Smooth muscle cell (in vitro differentiated cells): ENCODE measurements at regions not wholly inside any gene's neighbourhood (a gene's known extent, or its start where the extent isn't known, plus 50 kb on each side); places are given as distances from the start of the nearest gene placed in this dataset.
"Not testable (repeated sequence)": the region's sequence is repeated elsewhere in the genome, so short reads cannot be mapped to it uniquely, and the experiment has no call there.

Source experiments
- DNase-seq: peaks from one replicate; lab custom pipeline; 2025; ENCODE audit not compliant: unreplicated experiment; lab: John Stamatoyannopoulos, UW
- H2AFZ ChIP-seq: fragments of 200-600 bp; sonication (generic); 2 replicates; pipeline ENCODE4 v1.6.0; 2016; ENCODE audit warnings: antibody characterized with exemption, low read depth, mild to moderate bottlenecking
- H3F3A ChIP-seq: fragments of 200-600 bp; sonication (generic); 2 replicates; pipeline ENCODE4 v1.6.0; 2017; ENCODE audit warnings: antibody characterized with exemption, low read depth
- H3K27ac ChIP-seq: fragments of 200-600 bp; sonication (generic); 2 replicates; pipeline ENCODE4 v1.5.1; 2016; ENCODE audit warnings: low read depth, mild to moderate bottlenecking
- H3K27me3 ChIP-seq: fragments of 200-600 bp; sonication (generic); 2 replicates; pipeline ENCODE4 v1.6.1; 2016; ENCODE audit warnings: low read depth, mild to moderate bottlenecking
- H3K36me3 ChIP-seq: fragments of 200-600 bp; sonication (generic); 2 replicates; pipeline ENCODE4 v1.5.1; 2016; ENCODE audit warnings: low read depth
- H3K4me1 ChIP-seq: fragments of 200-600 bp; sonication (generic); 2 replicates; pipeline ENCODE4 v1.5.1; 2016; ENCODE audit warnings: low read depth
- H3K4me2 ChIP-seq: fragments of 200-600 bp; sonication (generic); 2 replicates; pipeline ENCODE4 v1.6.0; 2016; ENCODE audit warnings: mild to moderate bottlenecking
- H3K4me3 ChIP-seq: fragments of 200-600 bp; sonication (generic); 2 replicates; pipeline ENCODE4 v1.5.1; 2016; ENCODE audit warnings: mild to moderate bottlenecking
- H3K79me2 ChIP-seq: fragments of 200-600 bp; sonication (generic); 2 replicates; pipeline ENCODE4 v1.6.0; 2016; ENCODE audit warnings: low read depth, mild to moderate bottlenecking
- H3K9ac ChIP-seq: fragments of 200-600 bp; sonication (generic); 2 replicates; pipeline ENCODE4 v1.6.0; 2016; ENCODE audit warnings: low read depth
- H3K9me3 ChIP-seq: fragments of 200-600 bp; sonication (generic); replicated peaks from 2 replicates; pipeline ENCODE4 v1.5.1; 2016; ENCODE audit warnings: low read depth
- H4K20me1 ChIP-seq: fragments of 200-600 bp; sonication (generic); 2 replicates; pipeline ENCODE4 v1.6.0; 2016; ENCODE audit warnings: low read depth
- WGBS: methylation state at CpG from one replicate; pipeline ENCODE4 v1.1.7; 2016; ENCODE audit warnings: low lambda C conversion rate; 5-methylcytosine and 5-hydroxymethylcytosine counted together
- TF ChIP-seq, protein P1 (sequence below): fragments of 200-600 bp; sonication (generic); IDR thresholded peaks from 2 replicates; pipeline ENCODE4 v1.5.1; 2017; ENCODE audit warnings: borderline replicate concordance, mild to moderate bottlenecking, antibody characterized with exemption; ENCODE audit not compliant: insufficient read depth, poor library complexity, severe bottlenecking

DNA sequence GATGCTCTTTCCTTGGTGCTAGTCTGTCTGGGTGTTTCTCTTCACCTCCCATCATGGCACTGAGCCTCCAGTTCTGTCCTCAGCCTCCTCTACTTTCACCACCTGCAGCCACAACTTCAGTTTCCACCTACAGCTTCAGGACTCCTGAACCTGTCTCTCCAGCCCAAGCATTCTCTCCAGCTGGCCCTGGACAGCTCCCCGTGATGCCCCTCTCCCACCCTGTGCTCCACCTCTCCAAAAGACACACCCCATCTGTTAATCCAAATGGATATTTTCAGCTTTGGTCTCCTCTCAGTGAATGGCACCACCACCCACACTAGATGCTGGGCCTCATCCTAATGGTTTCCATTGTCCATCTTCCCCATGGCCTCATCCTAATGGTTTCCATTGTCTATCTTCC is 79.5 kb upstream of the NEDD9 start:
- peaks cover 18% of the 10 kb centered on the region for H3F3A ChIP-seq
- no peak for DNase-seq
- no peaks in the 10 kb centered on the region for H3K9me3 ChIP-seq
- no peak overlapping the region for H3K27ac ChIP-seq
- no peaks in the 10 kb centered on the region for H3K79me2 ChIP-seq
- H3K4me2 ChIP-seq = no peak overlapping the region
- no peaks in the 10 kb centered on the region for H3K36me3 ChIP-seq
- H3K4me3 ChIP-seq = no peak overlapping the region
- H4K20me1 ChIP-seq = no peaks in the 10 kb centered on the region
- peaks cover 4% of the 10 kb centered on the region for H3K4me1 ChIP-seq
- no peak overlapping the region for H3K9ac ChIP-seq
- H2AFZ ChIP-seq = no peak overlapping the region
- TF ChIP-seq, protein P1, sequence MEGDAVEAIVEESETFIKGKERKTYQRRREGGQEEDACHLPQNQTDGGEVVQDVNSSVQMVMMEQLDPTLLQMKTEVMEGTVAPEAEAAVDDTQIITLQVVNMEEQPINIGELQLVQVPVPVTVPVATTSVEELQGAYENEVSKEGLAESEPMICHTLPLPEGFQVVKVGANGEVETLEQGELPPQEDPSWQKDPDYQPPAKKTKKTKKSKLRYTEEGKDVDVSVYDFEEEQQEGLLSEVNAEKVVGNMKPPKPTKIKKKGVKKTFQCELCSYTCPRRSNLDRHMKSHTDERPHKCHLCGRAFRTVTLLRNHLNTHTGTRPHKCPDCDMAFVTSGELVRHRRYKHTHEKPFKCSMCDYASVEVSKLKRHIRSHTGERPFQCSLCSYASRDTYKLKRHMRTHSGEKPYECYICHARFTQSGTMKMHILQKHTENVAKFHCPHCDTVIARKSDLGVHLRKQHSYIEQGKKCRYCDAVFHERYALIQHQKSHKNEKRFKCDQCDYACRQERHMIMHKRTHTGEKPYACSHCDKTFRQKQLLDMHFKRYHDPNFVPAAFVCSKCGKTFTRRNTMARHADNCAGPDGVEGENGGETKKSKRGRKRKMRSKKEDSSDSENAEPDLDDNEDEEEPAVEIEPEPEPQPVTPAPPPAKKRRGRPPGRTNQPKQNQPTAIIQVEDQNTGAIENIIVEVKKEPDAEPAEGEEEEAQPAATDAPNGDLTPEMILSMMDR = no peak
- 100% methylated on average over 1 of the region's 1 CpG for WGBS
- H3K27me3 ChIP-seq = no peaks in the 10 kb centered on the region

DNA sequence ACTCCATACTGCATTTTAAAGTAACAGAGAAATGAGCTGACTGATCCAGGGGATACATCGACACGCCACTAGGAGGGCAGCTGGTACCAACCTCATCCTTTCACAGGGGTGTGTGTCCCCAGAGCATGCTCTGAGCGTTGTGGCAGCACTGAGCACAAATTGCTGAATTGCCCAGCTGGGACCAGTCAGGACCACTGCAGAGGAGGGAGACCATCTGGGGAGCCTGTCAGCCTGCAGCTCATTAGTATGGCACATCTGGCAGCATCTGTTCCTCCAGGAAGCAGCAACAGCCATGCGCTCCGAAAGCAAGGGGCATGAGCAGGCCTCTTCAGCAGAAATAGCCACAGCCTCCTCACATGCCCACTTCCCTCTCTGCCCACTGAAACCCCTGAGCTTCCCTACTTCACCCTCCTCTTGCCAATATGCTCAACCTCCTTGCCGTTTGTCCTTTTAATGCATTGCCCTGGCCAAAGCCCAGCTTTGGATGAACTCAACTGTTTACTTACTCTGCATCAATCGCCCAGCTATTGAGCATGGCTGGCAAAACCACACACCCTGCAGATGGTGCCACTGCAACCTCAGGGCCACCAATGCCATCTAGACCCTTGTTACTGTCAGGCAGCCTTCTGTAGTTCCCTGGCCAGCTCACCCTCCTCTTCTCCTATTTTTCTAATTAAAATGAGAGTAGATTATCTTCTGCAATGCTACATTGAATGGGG is 77.6 kb upstream of the NEDD9 start:
- Histone ChIP-seq H3K4me3 (no peak overlapping the region), H3K9ac (no peak overlapping the region), H3K36me3 (no peaks in the 10 kb centered on the region), H2AFZ (no peak overlapping the region), H3K27ac (no peak overlapping the region), H3F3A (peaks cover 4% of the 10 kb centered on the region), H3K79me2 (no peaks in the 10 kb centered on the region), H4K20me1 (no peaks in the 10 kb centered on the region), H3K4me1 (no peaks in the 10 kb centered on the region), H3K27me3 (no peaks in the 10 kb centered on the region), H3K4me2 (no peak overlapping the region), H3K9me3 (no peaks in the 10 kb centered on the region)
- WGBS = 81% methylated on average over 7 of the region's 7 CpGs
- TF ChIP-seq, protein P1 = no peak
- no peak for DNase-seq

DNA sequence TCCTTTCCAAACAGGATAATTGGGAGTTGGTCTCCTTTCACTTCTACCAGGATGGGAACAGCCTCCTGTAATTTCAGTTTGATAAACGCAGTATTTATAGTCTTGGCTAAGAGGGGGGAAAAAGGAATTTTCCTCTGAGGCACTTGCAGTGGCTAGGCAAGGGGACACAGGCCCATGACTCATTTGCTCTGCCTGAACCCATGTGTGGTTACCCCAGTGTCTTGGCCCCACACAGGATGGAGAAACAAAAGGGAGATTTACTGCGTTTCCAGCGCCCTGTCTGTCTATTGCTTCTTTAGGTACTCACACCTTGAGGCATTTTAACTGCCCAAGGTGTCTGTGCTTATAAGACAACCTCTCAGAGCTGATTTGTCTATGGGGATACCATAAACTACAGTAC is 74.8 kb upstream of the NEDD9 start:
- no peak overlapping the region for H2AFZ ChIP-seq
- no peak overlapping the region for H3K27ac ChIP-seq
- H3K4me2 ChIP-seq = no peak overlapping the region
- TF ChIP-seq, protein P1 = no peak
- H3K9ac ChIP-seq = no peak overlapping the region
- WGBS = 82% methylated on average over 3 of the region's 3 CpGs
- no peaks in the 10 kb centered on the region for H3K36me3 ChIP-seq
- H4K20me1 ChIP-seq = no peaks in the 10 kb centered on the region
- no peaks in the 10 kb centered on the region for H3F3A ChIP-seq
- no peaks in the 10 kb centered on the region for H3K79me2 ChIP-seq
- H3K9me3 ChIP-seq = no peaks in the 10 kb centered on the region
- no peaks in the 10 kb centered on the region for H3K27me3 ChIP-seq
- H3K4me3 ChIP-seq = no peak overlapping the region
- DNase-seq = no peak
- H3K4me1 ChIP-seq = no peaks in the 10 kb centered on the region

DNA sequence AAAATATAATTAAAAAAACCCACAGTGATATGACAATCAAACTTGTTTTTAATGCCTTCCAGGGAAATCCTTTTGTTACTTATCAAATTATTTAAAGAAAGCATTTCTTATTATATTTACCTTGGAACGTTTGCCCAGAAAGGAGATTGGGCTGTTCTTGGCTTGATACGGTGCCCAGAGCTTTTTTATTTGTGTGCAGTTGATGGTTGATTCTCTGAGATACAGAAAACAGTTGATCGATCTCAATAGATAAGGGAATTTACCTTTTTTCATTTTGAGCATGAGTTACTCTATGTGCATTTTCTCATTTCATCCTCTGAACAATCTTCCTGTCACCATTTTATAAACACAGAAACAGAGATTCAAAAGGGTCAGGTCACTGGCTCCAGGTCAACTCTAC is 72.5 kb upstream of the NEDD9 start:
- no peaks in the 10 kb centered on the region for H3K9me3 ChIP-seq
- no peak overlapping the region for H3K9ac ChIP-seq
- H2AFZ ChIP-seq = no peak overlapping the region
- TF ChIP-seq, protein P1 = no peak
- H3F3A ChIP-seq = no peaks in the 10 kb centered on the region
- H3K4me3 ChIP-seq = no peak overlapping the region
- no peaks in the 10 kb centered on the region for H3K36me3 ChIP-seq
- H3K4me2 ChIP-seq = no peak overlapping the region
- 93% methylated on average over 3 of the region's 3 CpGs for WGBS
- no peaks in the 10 kb centered on the region for H3K79me2 ChIP-seq
- H3K4me1 ChIP-seq = no peaks in the 10 kb centered on the region
- H3K27ac ChIP-seq = no peak overlapping the region
- no peaks in the 10 kb centered on the region for H3K27me3 ChIP-seq
- H4K20me1 ChIP-seq = no peaks in the 10 kb centered on the region
- no peak for DNase-seq

DNA sequence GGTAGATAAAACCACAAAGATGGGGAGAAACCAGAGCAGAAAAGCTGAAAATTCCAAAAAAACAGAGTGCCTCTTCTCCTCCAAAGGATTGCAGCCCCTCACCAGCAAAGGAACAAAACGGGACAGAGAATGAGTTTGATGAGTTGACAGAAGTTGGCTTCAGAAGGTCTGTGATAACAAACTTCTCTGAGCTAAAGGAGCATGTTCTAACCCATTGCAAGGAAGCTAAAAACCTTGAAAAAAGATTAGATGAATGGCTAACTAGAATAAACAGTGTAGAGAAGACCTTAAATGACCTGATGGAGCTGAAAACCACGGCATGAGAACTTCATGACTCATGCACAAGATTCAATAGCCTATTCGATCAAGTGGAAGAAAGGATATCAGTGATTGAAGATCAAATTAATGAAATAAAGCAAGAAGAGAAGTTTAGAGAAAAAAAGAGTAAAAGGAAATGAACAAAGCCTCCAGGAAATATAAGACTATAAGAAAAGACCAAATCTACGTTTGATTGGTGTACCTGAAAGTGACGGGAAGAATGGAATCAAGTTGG is 67.5 kb upstream of the NEDD9 start:
- not testable (repeated sequence) for H2AFZ ChIP-seq, H3K27me3 ChIP-seq, H3K9ac ChIP-seq, H3K36me3 ChIP-seq, H3K4me3 ChIP-seq, DNase-seq, H3K79me2 ChIP-seq, H3K9me3 ChIP-seq, H3K27ac ChIP-seq, H3K4me1 ChIP-seq, H3F3A ChIP-seq, H3K4me2 ChIP-seq, H4K20me1 ChIP-seq
- 92% methylated on average over 5 of the region's 5 CpGs for WGBS
